SK-N-SH treated with all-trans-retinoic acid at 6 μM for 48 hours (cell line): ENCODE measurements at regions not wholly inside any gene's neighbourhood (a gene's known extent, or its start where the extent isn't known, plus 50 kb on each side); places are given as distances from the start of the nearest gene placed in this dataset.

ENCODE experiments used
- ATAC-seq: fragments of 200-7000 bp; cut with Tn5 transposase; 3 replicates; pipeline ENCODE4 v1.9.1; 2020; ENCODE audit warnings: mild to moderate bottlenecking, moderate library complexity
- ARNTL ChIP-seq: fragments of 450-650 bp; formaldehyde crosslinking; IDR thresholded peaks from 2 replicates; pipeline ENCODE4 v1.5.0; 2020; ENCODE audit warnings: low read depth, mild to moderate bottlenecking, moderate library complexity, borderline replicate concordance
- CREB5 ChIP-seq: fragments of 250-450 bp; sonication (Bioruptor Pico); IDR thresholded peaks from 2 replicates; pipeline ENCODE4 v1.5.1; 2020; ENCODE audit warnings: low read depth, mild to moderate bottlenecking, moderate library complexity
- CSRNP3 ChIP-seq: fragments of 250-450 bp; sonication (Bioruptor Pico); IDR thresholded peaks from 2 replicates; pipeline ENCODE4 v1.5.1; 2021; ENCODE audit warnings: mild to moderate bottlenecking, moderate library complexity
- ESRRG ChIP-seq: fragments of 250-450 bp; sonication (Bioruptor Pico); IDR thresholded peaks from 2 replicates; pipeline ENCODE4 v1.6.1; 2021; ENCODE audit warnings: mild to moderate bottlenecking
- GLIS3 ChIP-seq: fragments of 250-450 bp; sonication (Bioruptor Pico); IDR thresholded peaks from 2 replicates; pipeline ENCODE4 v1.5.0; 2020; ENCODE audit warnings: mild to moderate bottlenecking, moderate library complexity
- ISL1 ChIP-seq: fragments of 250-450 bp; sonication (Bioruptor Pico); IDR thresholded peaks from 2 replicates; pipeline ENCODE4 v2.1.2; 2022; ENCODE audit warnings: mild to moderate bottlenecking, moderate library complexity
- POU6F1 ChIP-seq: fragments of 250-450 bp; sonication (Bioruptor Pico); IDR thresholded peaks from 2 replicates; pipeline ENCODE4 v1.8.0; 2021; ENCODE audit warnings: low read depth, mild to moderate bottlenecking, moderate library complexity, borderline replicate concordance
- PPARA ChIP-seq: fragments of 250-450 bp; sonication (Bioruptor Pico); IDR thresholded peaks from 2 replicates; pipeline ENCODE4 v1.5.0; 2020; ENCODE audit warnings: mild to moderate bottlenecking, borderline replicate concordance
- RARB ChIP-seq: fragments of 250-450 bp; sonication (Bioruptor Pico); IDR thresholded peaks from 2 replicates; pipeline ENCODE4 v1.8.0; 2021; ENCODE audit warnings: mild to moderate bottlenecking, moderate library complexity
- SNAI2 ChIP-seq: fragments of 250-450 bp; sonication (Bioruptor Pico); IDR thresholded peaks from 2 replicates; pipeline ENCODE4 v1.5.0; 2020; ENCODE audit warnings: mild to moderate bottlenecking, moderate library complexity
- TCF4 ChIP-seq: fragments of 250-450 bp; sonication (Bioruptor Pico); IDR thresholded peaks from 2 replicates; pipeline ENCODE4 v1.8.0; 2021; ENCODE audit warnings: mild to moderate bottlenecking, moderate library complexity, borderline replicate concordance
- TOX ChIP-seq: fragments of 250-450 bp; sonication (Bioruptor Pico); IDR thresholded peaks from 2 replicates; pipeline ENCODE4 v1.8.0; 2021; ENCODE audit warnings: mild to moderate bottlenecking, moderate library complexity, borderline replicate concordance
- ZC3H10 ChIP-seq: fragments of 250-450 bp; sonication (Bioruptor Pico); IDR thresholded peaks from 2 replicates; pipeline ENCODE4 v1.5.1; 2021; ENCODE audit warnings: mild to moderate bottlenecking, moderate library complexity
- ZFP3 ChIP-seq: fragments of 250-450 bp; sonication (Bioruptor Pico); IDR thresholded peaks from 2 replicates; pipeline ENCODE4 v1.5.0; 2020; ENCODE audit warnings: mild to moderate bottlenecking, moderate library complexity
- ZFP30 ChIP-seq: fragments of 450-650 bp; formaldehyde crosslinking; IDR thresholded peaks from 2 replicates; pipeline ENCODE4 v1.5.0; 2022; ENCODE audit warnings: mild to moderate bottlenecking, moderate library complexity
- ZNF565 ChIP-seq: fragments of 450-650 bp; formaldehyde crosslinking; conservative IDR thresholded peaks from 2 replicates; pipeline ENCODE4 v1.5.0; 2020; ENCODE audit warnings: low read depth, mild to moderate bottlenecking, moderate library complexity
- ZNF70 ChIP-seq: fragments of 450-650 bp; formaldehyde crosslinking; IDR thresholded peaks from 2 replicates; pipeline ENCODE4 v1.5.0; 2020; ENCODE audit warnings: mild to moderate bottlenecking, moderate library complexity
- ZNF8 ChIP-seq: fragments of 450-650 bp; formaldehyde crosslinking; IDR thresholded peaks from 2 replicates; pipeline ENCODE4 v1.5.0; 2020; ENCODE audit warnings: mild to moderate bottlenecking, moderate library complexity
- TF ChIP-seq, protein P1 (sequence below): fragments of 250-450 bp; sonication (Bioruptor Pico); IDR thresholded peaks from 2 replicates; pipeline ENCODE4 v1.5.0; 2020; ENCODE audit warnings: mild to moderate bottlenecking, moderate library complexity
- TF ChIP-seq, protein P2 (sequence below): fragments of 250-450 bp; sonication (Bioruptor Pico); IDR thresholded peaks from 2 replicates; pipeline ENCODE4 v1.8.0; 2020; ENCODE audit warnings: mild to moderate bottlenecking, moderate library complexity, borderline replicate concordance

DNA sequence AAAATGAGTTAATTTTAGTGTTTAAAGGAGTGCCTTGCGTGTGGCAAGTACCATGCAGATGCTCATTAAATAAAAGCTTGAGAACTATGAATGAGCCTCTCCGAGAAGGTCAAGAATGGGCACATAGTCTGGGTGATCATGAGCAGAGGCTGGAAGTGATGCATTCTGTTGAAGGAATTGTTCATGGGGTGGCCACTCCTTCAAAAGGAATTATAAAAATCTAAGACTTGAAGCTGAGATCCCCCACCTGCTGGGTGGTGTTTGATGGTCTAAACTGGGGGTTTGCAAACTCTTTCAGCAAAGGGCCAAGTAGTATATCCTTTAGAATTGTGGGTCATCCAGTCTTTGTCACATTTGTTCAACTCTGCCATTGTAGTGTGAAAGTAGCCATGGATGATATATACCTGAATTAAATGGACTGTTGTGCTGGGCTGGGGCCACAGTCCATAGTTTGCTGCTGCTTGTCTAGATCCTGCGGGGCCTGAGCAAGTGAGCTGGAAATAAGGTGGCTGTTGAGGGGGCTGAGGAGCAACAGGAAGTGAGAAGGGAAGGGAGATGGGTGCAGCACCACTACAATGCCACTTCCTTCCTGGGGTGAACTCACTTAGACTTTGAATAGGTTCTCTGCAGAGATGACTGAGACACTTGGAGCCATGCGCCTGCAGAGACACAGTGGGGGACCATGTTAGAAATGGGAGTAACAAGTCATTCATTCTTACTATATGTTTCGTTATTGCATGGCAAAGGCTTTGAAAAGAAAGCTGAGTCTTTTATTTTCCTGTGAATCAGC lies 179.0 kb downstream of the SNX19 start:
- TF ChIP-seq ISL1 (CRISPR knock-in tag) (no peak), ZC3H10 (CRISPR knock-in tag) (no peak), PPARA (no peak), ZNF70 (CRISPR knock-in tag) (no peak), TOX (CRISPR knock-in tag) (no peak), CSRNP3 (CRISPR knock-in tag) (no peak), GLIS3 (CRISPR knock-in tag) (no peak), ZFP30 (no peak), ESRRG (no peak), ZNF8 (no peak), ARNTL (CRISPR knock-in tag) (no peak), ZNF565 (CRISPR knock-in tag) (no peak), POU6F1 (CRISPR knock-in tag) (no peak), CREB5 (CRISPR knock-in tag) (no peak), TCF4 (no peak), ZFP3 (CRISPR knock-in tag) (no peak), SNAI2 (no peak)
- TF ChIP-seq, protein P1, sequence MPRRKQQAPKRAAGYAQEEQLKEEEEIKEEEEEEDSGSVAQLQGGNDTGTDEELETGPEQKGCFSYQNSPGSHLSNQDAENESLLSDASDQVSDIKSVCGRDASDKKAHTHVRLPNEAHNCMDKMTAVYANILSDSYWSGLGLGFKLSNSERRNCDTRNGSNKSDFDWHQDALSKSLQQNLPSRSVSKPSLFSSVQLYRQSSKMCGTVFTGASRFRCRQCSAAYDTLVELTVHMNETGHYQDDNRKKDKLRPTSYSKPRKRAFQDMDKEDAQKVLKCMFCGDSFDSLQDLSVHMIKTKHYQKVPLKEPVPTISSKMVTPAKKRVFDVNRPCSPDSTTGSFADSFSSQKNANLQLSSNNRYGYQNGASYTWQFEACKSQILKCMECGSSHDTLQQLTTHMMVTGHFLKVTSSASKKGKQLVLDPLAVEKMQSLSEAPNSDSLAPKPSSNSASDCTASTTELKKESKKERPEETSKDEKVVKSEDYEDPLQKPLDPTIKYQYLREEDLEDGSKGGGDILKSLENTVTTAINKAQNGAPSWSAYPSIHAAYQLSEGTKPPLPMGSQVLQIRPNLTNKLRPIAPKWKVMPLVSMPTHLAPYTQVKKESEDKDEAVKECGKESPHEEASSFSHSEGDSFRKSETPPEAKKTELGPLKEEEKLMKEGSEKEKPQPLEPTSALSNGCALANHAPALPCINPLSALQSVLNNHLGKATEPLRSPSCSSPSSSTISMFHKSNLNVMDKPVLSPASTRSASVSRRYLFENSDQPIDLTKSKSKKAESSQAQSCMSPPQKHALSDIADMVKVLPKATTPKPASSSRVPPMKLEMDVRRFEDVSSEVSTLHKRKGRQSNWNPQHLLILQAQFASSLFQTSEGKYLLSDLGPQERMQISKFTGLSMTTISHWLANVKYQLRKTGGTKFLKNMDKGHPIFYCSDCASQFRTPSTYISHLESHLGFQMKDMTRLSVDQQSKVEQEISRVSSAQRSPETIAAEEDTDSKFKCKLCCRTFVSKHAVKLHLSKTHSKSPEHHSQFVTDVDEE (CRISPR knock-in tag): no peak
- TF ChIP-seq, protein P2, sequence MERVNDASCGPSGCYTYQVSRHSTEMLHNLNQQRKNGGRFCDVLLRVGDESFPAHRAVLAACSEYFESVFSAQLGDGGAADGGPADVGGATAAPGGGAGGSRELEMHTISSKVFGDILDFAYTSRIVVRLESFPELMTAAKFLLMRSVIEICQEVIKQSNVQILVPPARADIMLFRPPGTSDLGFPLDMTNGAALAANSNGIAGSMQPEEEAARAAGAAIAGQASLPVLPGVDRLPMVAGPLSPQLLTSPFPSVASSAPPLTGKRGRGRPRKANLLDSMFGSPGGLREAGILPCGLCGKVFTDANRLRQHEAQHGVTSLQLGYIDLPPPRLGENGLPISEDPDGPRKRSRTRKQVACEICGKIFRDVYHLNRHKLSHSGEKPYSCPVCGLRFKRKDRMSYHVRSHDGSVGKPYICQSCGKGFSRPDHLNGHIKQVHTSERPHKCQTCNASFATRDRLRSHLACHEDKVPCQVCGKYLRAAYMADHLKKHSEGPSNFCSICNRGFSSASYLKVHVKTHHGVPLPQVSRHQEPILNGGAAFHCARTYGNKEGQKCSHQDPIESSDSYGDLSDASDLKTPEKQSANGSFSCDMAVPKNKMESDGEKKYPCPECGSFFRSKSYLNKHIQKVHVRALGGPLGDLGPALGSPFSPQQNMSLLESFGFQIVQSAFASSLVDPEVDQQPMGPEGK: no peak
- TF ChIP-seq, all 23 proteins: peak for 0
- peak; percentile 52 for ATAC-seq

- TF ChIP-seq SNAI2 (peak; percentile 83; the same call in 1 of the 2 replicates), ISL1 (CRISPR knock-in tag) (peak; percentile 81), TOX (CRISPR knock-in tag) (no peak), ESRRG (0 out of 2 replicates have a peak, but pooled peaks have one; percentile 16)
- ATAC-seq: peak; percentile 91
Measured at GRCh38 chr11:130737866-130738431, 178.3 kb downstream of the SNX19 start.

- no peak; the same call in 2 of the 3 replicates for ATAC-seq
- no peak for TF ChIP-seq ZNF565 (CRISPR knock-in tag)
- TF ChIP-seq TOX (CRISPR knock-in tag): no peak
- TF ChIP-seq ZNF8: no peak
- TF ChIP-seq POU6F1 (CRISPR knock-in tag): no peak
- no peak for TF ChIP-seq GLIS3 (CRISPR knock-in tag)
- no peak for TF ChIP-seq ISL1 (CRISPR knock-in tag)
- no peak for TF ChIP-seq RARB
- TF ChIP-seq ARNTL (CRISPR knock-in tag): no peak
- TF ChIP-seq ZC3H10 (CRISPR knock-in tag): no peak
- TF ChIP-seq CREB5 (CRISPR knock-in tag): no peak
- TF ChIP-seq, protein P1 (CRISPR knock-in tag): no peak
Measured at GRCh38 chr11:130738611-130739010, 177.7 kb downstream of the SNX19 start.
